ENCODE measurements at regions not wholly inside any gene's neighbourhood (a gene's known extent, or its start where the extent isn't known, plus 50 kb on each side); places are given as distances from the start of the nearest gene placed in this dataset.

GRCh38 chr10:117720931-117721835, 178.6 kb downstream of the EMX2 start:
- Mint-ChIP-seq H3K27ac (no peak overlapping the region), H3K36me3 (ENCODE audit: low read depth) (no peaks in the 10 kb centered on the region), H3K27me3 (peaks cover 31% of the 10 kb centered on the region), H3K4me3 (no peak overlapping the region), H3K4me1 (no peaks in the 10 kb centered on the region)
- H3K9me3 ChIP-seq (ENCODE audit: control insufficient read depth, low read length, poor library complexity, severe bottlenecking) = no peaks in the 10 kb centered on the region
- ATAC-seq (no peak), DNase-seq (no peak)

- no peak overlapping the region for H3K4me3 Mint-ChIP-seq
- H3K4me1 Mint-ChIP-seq = no peaks in the 10 kb centered on the region
Observed at GRCh38 chr10:117721873-117722272, 179.3 kb downstream of the EMX2 start.

GRCh38 chr10:117723343-117723742, 180.8 kb downstream of the EMX2 start:
- no peak overlapping the region for H3K27ac Mint-ChIP-seq
- no peak for ATAC-seq
- H3K4me3 Mint-ChIP-seq = no peak overlapping the region
- no peaks in the 10 kb centered on the region for H3K36me3 Mint-ChIP-seq (ENCODE audit: low read depth)
- DNase-seq = no peak
- H3K9me3 ChIP-seq (ENCODE audit: control insufficient read depth, low read length, poor library complexity, severe bottlenecking) = no peaks in the 10 kb centered on the region
- H3K27me3 Mint-ChIP-seq = peaks cover 43% of the 10 kb centered on the region
- H3K4me1 Mint-ChIP-seq = no peaks in the 10 kb centered on the region

More at GRCh38 chr10:117721873-117722272, 179.3 kb downstream of the EMX2 start:
- Mint-ChIP-seq H3K27me3 (peaks cover 31% of the 10 kb centered on the region), H3K36me3 (ENCODE audit: low read depth) (no peaks in the 10 kb centered on the region), H3K27ac (no peak overlapping the region)
- DNase-seq (no peak), ATAC-seq (no peak)
- H3K9me3 ChIP-seq (ENCODE audit: control insufficient read depth, low read length, poor library complexity, severe bottlenecking) = no peaks in the 10 kb centered on the region

GRCh38 chr10:117725993-117726392, 183.4 kb downstream of the EMX2 start:
- H3K27me3 Mint-ChIP-seq = peaks cover 55% of the 10 kb centered on the region
- H3K4me3 Mint-ChIP-seq = no peak overlapping the region
- H3K27ac Mint-ChIP-seq = no peak overlapping the region
- no peaks in the 10 kb centered on the region for H3K36me3 Mint-ChIP-seq (ENCODE audit: low read depth)
- no peak for ATAC-seq
- H3K4me1 Mint-ChIP-seq = no peaks in the 10 kb centered on the region
- DNase-seq = no peak
- no peaks in the 10 kb centered on the region for H3K9me3 ChIP-seq (ENCODE audit: control insufficient read depth, low read length, poor library complexity, severe bottlenecking)

- ATAC-seq (no peak), DNase-seq (no peak)
- no peak overlapping the region for H3K27ac Mint-ChIP-seq
- peaks cover 58% of the 10 kb centered on the region for H3K27me3 Mint-ChIP-seq
- H3K9me3 ChIP-seq (ENCODE audit: control insufficient read depth, low read length, poor library complexity, severe bottlenecking) = no peaks in the 10 kb centered on the region
- no peaks in the 10 kb centered on the region for H3K36me3 Mint-ChIP-seq (ENCODE audit: low read depth)
- H3K4me3 Mint-ChIP-seq = no peak overlapping the region
- no peaks in the 10 kb centered on the region for H3K4me1 Mint-ChIP-seq
Observed at GRCh38 chr10:117726596-117727295, 184.2 kb downstream of the EMX2 start.

- H3K4me3 Mint-ChIP-seq = no peak overlapping the region
- no peak overlapping the region for H3K27ac Mint-ChIP-seq
- no peaks in the 10 kb centered on the region for H3K4me1 Mint-ChIP-seq
- no peak for ATAC-seq
- H3K36me3 Mint-ChIP-seq (ENCODE audit: low read depth) = no peaks in the 10 kb centered on the region
- no peak for DNase-seq
- no peaks in the 10 kb centered on the region for H3K9me3 ChIP-seq (ENCODE audit: control insufficient read depth, low read length, poor library complexity, severe bottlenecking)
- H3K27me3 Mint-ChIP-seq = peaks cover 65% of the 10 kb centered on the region
Observed at GRCh38 chr10:117727421-117727820, 184.9 kb downstream of the EMX2 start.

GRCh38 chr10:117728087-117728486, 185.5 kb downstream of the EMX2 start:
- Mint-ChIP-seq H3K36me3 (ENCODE audit: low read depth) (no peaks in the 10 kb centered on the region), H3K4me3 (no peak overlapping the region), H3K27me3 (peaks cover 61% of the 10 kb centered on the region), H3K4me1 (no peaks in the 10 kb centered on the region), H3K27ac (no peak overlapping the region)
- DNase-seq = no peak
- H3K9me3 ChIP-seq (ENCODE audit: control insufficient read depth, low read length, poor library complexity, severe bottlenecking) = no peaks in the 10 kb centered on the region
- no peak for ATAC-seq

GRCh38 chr10:117729156-117729555, 186.6 kb downstream of the EMX2 start:
- no peaks in the 10 kb centered on the region for H3K9me3 ChIP-seq (ENCODE audit: control insufficient read depth, low read length, poor library complexity, severe bottlenecking)
- peaks cover 64% of the 10 kb centered on the region for H3K27me3 Mint-ChIP-seq
- no peaks in the 10 kb centered on the region for H3K4me1 Mint-ChIP-seq
- no peak for ATAC-seq
- H3K27ac Mint-ChIP-seq = no peak overlapping the region
- H3K36me3 Mint-ChIP-seq (ENCODE audit: low read depth) = no peaks in the 10 kb centered on the region
- no peak overlapping the region for H3K4me3 Mint-ChIP-seq
- no peak for DNase-seq

- Mint-ChIP-seq H3K36me3 (ENCODE audit: low read depth) (no peaks in the 10 kb centered on the region), H3K27ac (no peak overlapping the region), H3K4me1 (no peaks in the 10 kb centered on the region), H3K4me3 (no peak overlapping the region), H3K27me3 (peaks cover 72% of the 10 kb centered on the region)
- DNase-seq = no peak
- no peaks in the 10 kb centered on the region for H3K9me3 ChIP-seq (ENCODE audit: control insufficient read depth, low read length, poor library complexity, severe bottlenecking)
- ATAC-seq = no peak
Observed at GRCh38 chr10:117731121-117731791, 188.7 kb downstream of the EMX2 start.

GRCh38 chr10:117734731-117735405, 192.3 kb downstream of the EMX2 start:
- Mint-ChIP-seq H3K27me3 (peaks cover 57% of the 10 kb centered on the region), H3K4me3 (no peak overlapping the region)
- no peak for DNase-seq

GRCh38 chr10:117736655-117737054, 194.1 kb downstream of the EMX2 start:
- Mint-ChIP-seq H3K27me3 (peaks cover 51% of the 10 kb centered on the region), H3K4me1 (no peaks in the 10 kb centered on the region), H3K36me3 (ENCODE audit: low read depth) (no peaks in the 10 kb centered on the region), H3K27ac (no peak overlapping the region), H3K4me3 (no peak overlapping the region)
- H3K9me3 ChIP-seq (ENCODE audit: control insufficient read depth, low read length, poor library complexity, severe bottlenecking) = no peaks in the 10 kb centered on the region
- DNase-seq (no peak), ATAC-seq (no peak)

More at GRCh38 chr10:117734731-117735405, 192.3 kb downstream of the EMX2 start:
- ATAC-seq = no peak
- H3K9me3 ChIP-seq (ENCODE audit: control insufficient read depth, low read length, poor library complexity, severe bottlenecking) = no peaks in the 10 kb centered on the region
- H3K36me3 Mint-ChIP-seq (ENCODE audit: low read depth) = no peaks in the 10 kb centered on the region
- H3K4me1 Mint-ChIP-seq = no peaks in the 10 kb centered on the region
- H3K27ac Mint-ChIP-seq = no peak overlapping the region

- H3K4me3 Mint-ChIP-seq = no peak overlapping the region
- no peak overlapping the region for H3K27ac Mint-ChIP-seq
- no peak for DNase-seq
- peaks cover 43% of the 10 kb centered on the region for H3K27me3 Mint-ChIP-seq
- no peaks in the 10 kb centered on the region for H3K9me3 ChIP-seq (ENCODE audit: control insufficient read depth, low read length, poor library complexity, severe bottlenecking)
- H3K4me1 Mint-ChIP-seq = no peaks in the 10 kb centered on the region
- ATAC-seq = no peak
- H3K36me3 Mint-ChIP-seq (ENCODE audit: low read depth) = no peaks in the 10 kb centered on the region
Observed at GRCh38 chr10:117740088-117740487, 197.5 kb downstream of the EMX2 start.

All from T-helper 17 cell (primary cell).